Smooth muscle cell (in vitro differentiated cells): ENCODE measurements at regions not wholly inside any gene's neighbourhood (a gene's known extent, or its start where the extent isn't known, plus 50 kb on each side); places are given as distances from the start of the nearest gene placed in this dataset.

Source experiments
- DNase-seq: peaks from one replicate; lab custom pipeline; 2025; ENCODE audit not compliant: unreplicated experiment; lab: John Stamatoyannopoulos, UW
- H2AFZ ChIP-seq: fragments of 200-600 bp; sonication (generic); 2 replicates; pipeline ENCODE4 v1.6.0; 2016; ENCODE audit warnings: antibody characterized with exemption, low read depth, mild to moderate bottlenecking
- H3F3A ChIP-seq: fragments of 200-600 bp; sonication (generic); 2 replicates; pipeline ENCODE4 v1.6.0; 2017; ENCODE audit warnings: antibody characterized with exemption, low read depth
- H3K27ac ChIP-seq: fragments of 200-600 bp; sonication (generic); 2 replicates; pipeline ENCODE4 v1.5.1; 2016; ENCODE audit warnings: low read depth, mild to moderate bottlenecking
- H3K27me3 ChIP-seq: fragments of 200-600 bp; sonication (generic); 2 replicates; pipeline ENCODE4 v1.6.1; 2016; ENCODE audit warnings: low read depth, mild to moderate bottlenecking
- H3K36me3 ChIP-seq: fragments of 200-600 bp; sonication (generic); 2 replicates; pipeline ENCODE4 v1.5.1; 2016; ENCODE audit warnings: low read depth
- H3K4me1 ChIP-seq: fragments of 200-600 bp; sonication (generic); 2 replicates; pipeline ENCODE4 v1.5.1; 2016; ENCODE audit warnings: low read depth
- H3K4me2 ChIP-seq: fragments of 200-600 bp; sonication (generic); 2 replicates; pipeline ENCODE4 v1.6.0; 2016; ENCODE audit warnings: mild to moderate bottlenecking
- H3K4me3 ChIP-seq: fragments of 200-600 bp; sonication (generic); 2 replicates; pipeline ENCODE4 v1.5.1; 2016; ENCODE audit warnings: mild to moderate bottlenecking
- H3K79me2 ChIP-seq: fragments of 200-600 bp; sonication (generic); 2 replicates; pipeline ENCODE4 v1.6.0; 2016; ENCODE audit warnings: low read depth, mild to moderate bottlenecking
- H3K9ac ChIP-seq: fragments of 200-600 bp; sonication (generic); 2 replicates; pipeline ENCODE4 v1.6.0; 2016; ENCODE audit warnings: low read depth
- H3K9me3 ChIP-seq: fragments of 200-600 bp; sonication (generic); replicated peaks from 2 replicates; pipeline ENCODE4 v1.5.1; 2016; ENCODE audit warnings: low read depth
- H4K20me1 ChIP-seq: fragments of 200-600 bp; sonication (generic); 2 replicates; pipeline ENCODE4 v1.6.0; 2016; ENCODE audit warnings: low read depth
- WGBS: methylation state at CpG from one replicate; pipeline ENCODE4 v1.1.7; 2016; ENCODE audit warnings: low lambda C conversion rate; 5-methylcytosine and 5-hydroxymethylcytosine counted together
- TF ChIP-seq, protein P1 (sequence below): fragments of 200-600 bp; sonication (generic); IDR thresholded peaks from 2 replicates; pipeline ENCODE4 v1.5.1; 2017; ENCODE audit warnings: borderline replicate concordance, mild to moderate bottlenecking, antibody characterized with exemption; ENCODE audit not compliant: insufficient read depth, poor library complexity, severe bottlenecking

DNA sequence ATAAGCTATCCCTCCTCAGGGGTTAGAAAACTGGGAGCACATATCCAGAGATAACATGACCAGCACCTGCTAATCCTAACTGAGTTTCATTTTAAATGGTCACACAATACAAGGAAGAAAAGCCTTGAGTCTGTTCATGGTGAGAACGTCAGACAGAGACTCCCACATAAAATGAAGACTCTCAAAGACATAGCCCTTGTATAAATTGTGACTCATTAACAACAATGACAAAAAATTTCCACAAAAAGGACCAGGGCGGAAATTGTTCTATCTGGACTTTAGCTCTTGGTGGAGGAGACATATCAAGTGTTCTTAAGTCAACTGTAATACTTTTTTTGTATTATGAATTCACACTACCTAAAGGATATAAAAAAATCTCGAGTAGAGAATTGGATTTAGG, 313.7 kb upstream of the DCN start:
- Histone ChIP-seq H2AFZ (no peak overlapping the region), H3F3A (no peaks in the 10 kb centered on the region), H3K4me3 (no peak overlapping the region), H4K20me1 (no peaks in the 10 kb centered on the region), H3K9me3 (no peaks in the 10 kb centered on the region), H3K27me3 (no peaks in the 10 kb centered on the region), H3K79me2 (no peaks in the 10 kb centered on the region), H3K4me1 (no peaks in the 10 kb centered on the region), H3K27ac (no peak overlapping the region), H3K36me3 (no peaks in the 10 kb centered on the region), H3K4me2 (no peak overlapping the region), H3K9ac (no peak overlapping the region)
- TF ChIP-seq, protein P1, sequence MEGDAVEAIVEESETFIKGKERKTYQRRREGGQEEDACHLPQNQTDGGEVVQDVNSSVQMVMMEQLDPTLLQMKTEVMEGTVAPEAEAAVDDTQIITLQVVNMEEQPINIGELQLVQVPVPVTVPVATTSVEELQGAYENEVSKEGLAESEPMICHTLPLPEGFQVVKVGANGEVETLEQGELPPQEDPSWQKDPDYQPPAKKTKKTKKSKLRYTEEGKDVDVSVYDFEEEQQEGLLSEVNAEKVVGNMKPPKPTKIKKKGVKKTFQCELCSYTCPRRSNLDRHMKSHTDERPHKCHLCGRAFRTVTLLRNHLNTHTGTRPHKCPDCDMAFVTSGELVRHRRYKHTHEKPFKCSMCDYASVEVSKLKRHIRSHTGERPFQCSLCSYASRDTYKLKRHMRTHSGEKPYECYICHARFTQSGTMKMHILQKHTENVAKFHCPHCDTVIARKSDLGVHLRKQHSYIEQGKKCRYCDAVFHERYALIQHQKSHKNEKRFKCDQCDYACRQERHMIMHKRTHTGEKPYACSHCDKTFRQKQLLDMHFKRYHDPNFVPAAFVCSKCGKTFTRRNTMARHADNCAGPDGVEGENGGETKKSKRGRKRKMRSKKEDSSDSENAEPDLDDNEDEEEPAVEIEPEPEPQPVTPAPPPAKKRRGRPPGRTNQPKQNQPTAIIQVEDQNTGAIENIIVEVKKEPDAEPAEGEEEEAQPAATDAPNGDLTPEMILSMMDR = no peak
- DNase-seq = no peak
- WGBS = 62% methylated on average over 3 of the region's 3 CpGs

DNA sequence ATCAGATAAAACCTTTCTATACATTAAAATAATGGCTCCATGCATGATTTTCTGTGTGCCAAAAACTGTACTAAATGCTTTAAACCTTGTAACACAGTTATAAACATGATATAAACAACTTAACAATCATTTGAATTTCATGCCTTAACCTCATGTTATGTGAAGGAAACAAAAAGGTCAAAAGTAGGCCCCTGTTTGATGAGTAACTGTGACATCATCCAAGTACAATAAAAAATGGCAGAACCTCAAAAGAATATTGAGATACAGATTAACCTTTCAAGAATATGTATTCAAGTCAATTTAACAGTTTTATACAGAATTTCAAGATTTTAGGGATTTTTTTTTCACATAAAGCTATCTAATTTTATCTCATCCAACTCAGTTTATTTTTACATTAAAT, 310.7 kb upstream of the DCN start:
- Histone ChIP-seq H3K36me3 (no peaks in the 10 kb centered on the region), H3K4me1 (no peaks in the 10 kb centered on the region)
- TF ChIP-seq, protein P1 = no peak

DNA sequence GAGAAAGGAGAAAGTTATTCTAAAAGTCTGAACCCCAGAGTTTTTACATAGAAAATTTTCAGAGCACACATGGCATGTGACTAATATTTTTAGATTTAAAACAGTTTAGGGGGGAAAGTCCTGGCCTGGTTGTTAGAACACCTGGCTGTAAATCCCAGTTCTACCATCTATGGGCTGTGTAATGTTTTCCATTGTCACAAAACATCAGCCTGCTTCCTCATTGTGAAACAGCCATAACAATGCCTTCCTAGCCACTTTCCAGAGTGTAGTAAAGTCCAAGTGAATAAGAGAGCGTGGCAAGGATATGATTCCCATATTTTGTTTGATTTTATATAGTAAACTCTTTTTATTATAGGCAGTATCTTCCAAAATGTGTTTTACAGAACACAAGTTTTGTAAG, 310.0 kb upstream of the DCN start:
- Histone ChIP-seq H3K4me1 (no peaks in the 10 kb centered on the region), H3K27ac (no peak overlapping the region), H3K4me3 (no peak overlapping the region), H3K27me3 (no peaks in the 10 kb centered on the region), H2AFZ (no peak overlapping the region), H3K9ac (no peak overlapping the region), H3K4me2 (no peak overlapping the region), H3F3A (no peaks in the 10 kb centered on the region), H4K20me1 (no peaks in the 10 kb centered on the region), H3K36me3 (no peaks in the 10 kb centered on the region), H3K9me3 (no peaks in the 10 kb centered on the region), H3K79me2 (no peaks in the 10 kb centered on the region)
- 100% methylated on average over 1 of the region's 1 CpG for WGBS
- TF ChIP-seq, protein P1 = no peak
- no peak for DNase-seq

More for the DNA sequence above, 310.7 kb upstream of the DCN start:
- no peak for DNase-seq
- Histone ChIP-seq H3K9ac (no peak overlapping the region), H4K20me1 (no peaks in the 10 kb centered on the region), H2AFZ (no peak overlapping the region), H3K27ac (no peak overlapping the region), H3K4me3 (no peak overlapping the region), H3F3A (no peaks in the 10 kb centered on the region), H3K4me2 (no peak overlapping the region), H3K79me2 (no peaks in the 10 kb centered on the region), H3K27me3 (no peaks in the 10 kb centered on the region), H3K9me3 (no peaks in the 10 kb centered on the region)

DNA sequence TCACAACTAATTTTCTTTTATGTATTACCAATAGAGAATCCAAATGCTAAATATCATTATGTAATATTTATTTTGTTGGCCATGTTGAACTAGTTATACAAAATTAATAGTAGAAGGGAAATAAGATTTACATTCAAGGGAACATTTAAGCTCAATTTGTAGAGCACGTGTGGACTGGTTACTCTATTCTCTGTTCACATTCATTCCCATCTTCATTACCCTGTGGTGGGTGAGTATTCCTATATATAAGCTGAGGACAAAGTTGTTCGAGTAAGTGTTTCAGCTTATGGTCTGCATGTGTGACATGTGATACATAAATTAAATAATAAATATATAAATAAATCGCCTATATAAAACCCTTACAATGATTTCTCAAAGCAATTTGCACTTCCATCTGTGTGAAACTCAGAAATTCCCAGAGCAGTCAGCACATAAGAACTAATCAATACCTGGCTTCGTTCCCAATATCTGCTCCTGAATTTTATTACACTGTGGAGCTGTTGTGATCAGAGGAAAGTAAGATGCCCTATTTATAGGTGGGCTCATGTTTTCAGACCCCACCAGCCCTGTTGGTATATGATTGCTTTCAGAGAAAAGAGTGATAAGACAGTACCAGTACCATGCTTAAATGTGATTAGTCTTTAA, 308.2 kb upstream of the DCN start:
- Histone ChIP-seq H3K36me3 (no peaks in the 10 kb centered on the region), H3K27me3 (no peaks in the 10 kb centered on the region), H3F3A (no peaks in the 10 kb centered on the region), H3K27ac (no peak overlapping the region), H2AFZ (no peak overlapping the region), H3K4me3 (no peak overlapping the region), H3K9me3 (no peaks in the 10 kb centered on the region), H3K79me2 (no peaks in the 10 kb centered on the region), H3K9ac (no peak overlapping the region), H3K4me2 (no peak overlapping the region), H4K20me1 (no peaks in the 10 kb centered on the region), H3K4me1 (no peaks in the 10 kb centered on the region)
- no peak for DNase-seq
- WGBS = 80% methylated on average over 4 of the region's 4 CpGs
- TF ChIP-seq, protein P1 = no peak
